NCI-H146 (cell line): ENCODE measurements at regions not wholly inside any gene's neighbourhood (a gene's known extent, or its start where the extent isn't known, plus 50 kb on each side); places are given as distances from the start of the nearest gene placed in this dataset.

ENCODE experiments used
- DNase-seq: peaks from one replicate; lab custom pipeline; 2025; lab: John Stamatoyannopoulos, UW

GRCh38 chr12:43179486-43179885, 372.5 kb downstream of the ADAMTS20 start:
- no peak for DNase-seq

- DNase-seq: no peak
Observed at GRCh38 chr12:43177276-43177675, 374.7 kb downstream of the ADAMTS20 start.

- DNase-seq: no peak
Observed at GRCh38 chr12:43169115-43169681, 382.8 kb downstream of the ADAMTS20 start.

- no peak for DNase-seq
Observed at GRCh38 chr12:43167691-43168090, 384.3 kb downstream of the ADAMTS20 start.

GRCh38 chr12:43165351-43165750, 386.7 kb downstream of the ADAMTS20 start:
- no peak for DNase-seq

GRCh38 chr12:43162138-43162537, 389.9 kb downstream of the ADAMTS20 start:
- no peak for DNase-seq

- no peak for DNase-seq
Observed at GRCh38 chr12:43159506-43159905, 392.5 kb downstream of the ADAMTS20 start.

GRCh38 chr12:43158126-43158525, 393.9 kb downstream of the ADAMTS20 start:
- no peak for DNase-seq

- no peak for DNase-seq
Observed at GRCh38 chr12:43155376-43155775, 396.6 kb downstream of the ADAMTS20 start.

- no peak for DNase-seq
Observed at GRCh38 chr12:43154498-43155045, 397.4 kb downstream of the ADAMTS20 start.

- no peak for DNase-seq
Observed at GRCh38 chr12:43151441-43151981, 400.5 kb downstream of the ADAMTS20 start.

GRCh38 chr12:43148691-43149090, 403.3 kb downstream of the ADAMTS20 start:
- DNase-seq: no peak

- no peak for DNase-seq
Observed at GRCh38 chr12:43147878-43148277, 404.1 kb downstream of the ADAMTS20 start.

GRCh38 chr12:43145481-43145880, 406.5 kb downstream of the ADAMTS20 start:
- no peak for DNase-seq

- no peak for DNase-seq
Observed at GRCh38 chr12:43143278-43143677, 408.7 kb downstream of the ADAMTS20 start.

- no peak for DNase-seq
Observed at GRCh38 chr12:43132291-43132690, 419.7 kb downstream of the ADAMTS20 start.

- DNase-seq: no peak
Observed at GRCh38 chr12:43131301-43131700, 420.7 kb downstream of the ADAMTS20 start.

- DNase-seq: no peak
Observed at GRCh38 chr12:43127886-43128549, 424.0 kb downstream of the ADAMTS20 start.

- DNase-seq: no peak
Observed at GRCh38 chr12:43126652-43127375, 425.2 kb downstream of the ADAMTS20 start.

GRCh38 chr12:43123461-43123860, 428.5 kb downstream of the ADAMTS20 start:
- no peak for DNase-seq

- no peak for DNase-seq
Observed at GRCh38 chr12:43120150-43120549, 431.9 kb downstream of the ADAMTS20 start.

GRCh38 chr12:43118881-43119280, 433.1 kb downstream of the ADAMTS20 start:
- DNase-seq: no peak

- DNase-seq: no peak
Observed at GRCh38 chr12:43118234-43118633, 433.8 kb downstream of the ADAMTS20 start.
